GM12865 (cell line): ENCODE measurements at regions not wholly inside any gene's neighbourhood (a gene's known extent, or its start where the extent isn't known, plus 50 kb on each side); places are given as distances from the start of the nearest gene placed in this dataset.
A peak's percentile ranks its signal among the peaks of the same experiment; 100 is the strongest.

ENCODE experiments used
- DNase-seq: peaks from one replicate; pipeline ENCODE4 v3.0.0; 2010; ENCODE audit warnings: low read depth
- H3K4me3 ChIP-seq: 2 replicates; pipeline ENCODE4 v1.5.1; 2011; ENCODE audit warnings: mild to moderate bottlenecking, low read depth, low read length, control low read depth
- TF ChIP-seq, protein P1 (sequence below): IDR thresholded peaks from 2 replicates; pipeline ENCODE4 v1.5.1; 2011; ENCODE audit warnings: low read length, control low read depth, low read depth, inconsistent platforms; ENCODE audit not compliant: insufficient read depth; ENCODE audit errors: missing control alignments

DNA sequence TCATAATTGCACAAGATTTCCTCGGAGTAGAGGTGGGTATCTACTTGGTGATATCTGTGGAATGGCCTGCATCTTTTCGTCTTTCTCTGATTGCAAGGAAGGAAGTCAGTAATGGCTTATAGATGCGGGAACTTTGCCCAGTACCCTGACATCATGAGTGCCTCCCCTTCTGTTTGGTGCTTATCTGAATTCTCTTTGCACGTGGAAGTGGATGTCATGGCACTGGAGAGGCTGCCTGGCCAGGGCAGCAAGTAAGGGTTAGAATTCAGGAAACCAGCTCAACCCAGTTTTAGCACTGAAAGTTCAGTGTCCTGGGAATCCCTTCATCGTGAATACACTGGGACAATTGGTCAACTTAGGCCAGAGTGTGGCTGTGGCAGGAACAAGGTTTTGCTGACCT is 83.5 kb upstream of the RAPGEF2 start:
- no peak for DNase-seq
- TF ChIP-seq, protein P1, sequence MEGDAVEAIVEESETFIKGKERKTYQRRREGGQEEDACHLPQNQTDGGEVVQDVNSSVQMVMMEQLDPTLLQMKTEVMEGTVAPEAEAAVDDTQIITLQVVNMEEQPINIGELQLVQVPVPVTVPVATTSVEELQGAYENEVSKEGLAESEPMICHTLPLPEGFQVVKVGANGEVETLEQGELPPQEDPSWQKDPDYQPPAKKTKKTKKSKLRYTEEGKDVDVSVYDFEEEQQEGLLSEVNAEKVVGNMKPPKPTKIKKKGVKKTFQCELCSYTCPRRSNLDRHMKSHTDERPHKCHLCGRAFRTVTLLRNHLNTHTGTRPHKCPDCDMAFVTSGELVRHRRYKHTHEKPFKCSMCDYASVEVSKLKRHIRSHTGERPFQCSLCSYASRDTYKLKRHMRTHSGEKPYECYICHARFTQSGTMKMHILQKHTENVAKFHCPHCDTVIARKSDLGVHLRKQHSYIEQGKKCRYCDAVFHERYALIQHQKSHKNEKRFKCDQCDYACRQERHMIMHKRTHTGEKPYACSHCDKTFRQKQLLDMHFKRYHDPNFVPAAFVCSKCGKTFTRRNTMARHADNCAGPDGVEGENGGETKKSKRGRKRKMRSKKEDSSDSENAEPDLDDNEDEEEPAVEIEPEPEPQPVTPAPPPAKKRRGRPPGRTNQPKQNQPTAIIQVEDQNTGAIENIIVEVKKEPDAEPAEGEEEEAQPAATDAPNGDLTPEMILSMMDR = no peak
- no peak overlapping the region for H3K4me3 ChIP-seq

DNA sequence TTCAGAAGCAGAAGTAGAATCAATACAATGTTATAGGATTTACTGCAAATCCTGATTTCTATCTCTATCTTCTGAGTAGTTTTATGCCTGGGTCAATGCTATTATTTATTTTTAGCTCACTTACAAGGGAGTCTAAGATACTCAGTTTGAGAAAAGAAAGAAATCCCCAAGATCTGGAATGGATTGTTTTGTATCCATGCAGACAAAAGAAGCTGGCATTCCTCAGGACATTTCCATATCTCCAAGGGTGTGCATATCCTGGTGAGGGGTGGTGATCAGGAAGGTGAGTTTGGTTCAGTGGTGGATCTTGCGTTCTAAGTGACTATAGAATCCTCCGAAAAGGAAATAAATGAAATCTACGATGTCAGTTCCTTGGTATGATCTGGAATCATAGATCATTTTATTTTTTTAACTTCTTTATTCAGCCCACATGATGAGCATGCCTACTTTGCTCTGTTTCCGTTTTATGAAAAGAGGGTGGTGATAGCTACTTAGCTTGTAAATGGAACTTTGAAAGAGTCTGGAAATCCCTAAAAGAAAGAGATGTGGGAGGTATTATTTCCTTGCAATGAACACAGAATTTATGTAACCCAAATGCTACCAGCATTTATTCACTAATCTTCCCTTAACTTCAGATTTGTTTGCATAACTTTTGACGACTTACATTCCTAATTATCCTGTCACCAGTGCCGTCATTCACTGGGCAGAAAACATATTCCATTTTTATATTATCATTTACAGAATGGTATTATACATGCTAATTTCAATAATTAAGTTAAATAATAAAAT is 81.1 kb upstream of the RAPGEF2 start:
- H3K4me3 ChIP-seq = no peak overlapping the region
- TF ChIP-seq, protein P1 = no peak
- DNase-seq = no peak

DNA sequence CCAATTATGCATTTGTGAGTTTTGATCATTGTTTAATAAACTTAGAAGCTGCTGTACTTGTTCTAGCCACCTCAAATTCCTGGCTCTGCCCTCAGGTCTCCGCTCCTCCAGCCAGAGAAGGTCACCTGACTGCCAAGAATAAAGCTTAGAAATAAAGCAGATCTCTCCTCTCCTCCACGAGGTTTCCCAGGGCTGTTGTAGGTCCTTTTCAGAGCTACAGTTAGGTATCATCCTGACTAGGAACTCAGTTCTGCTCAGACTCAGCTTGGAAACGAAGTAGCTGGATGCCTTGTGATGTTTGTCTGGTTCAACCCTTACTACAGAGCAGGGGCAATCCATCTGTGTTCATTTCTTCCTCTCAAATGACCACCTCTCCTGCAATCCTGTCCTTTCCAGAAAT is 79.1 kb upstream of the RAPGEF2 start:
- TF ChIP-seq, protein P1 = no peak
- DNase-seq = no peak
- no peak overlapping the region for H3K4me3 ChIP-seq

DNA sequence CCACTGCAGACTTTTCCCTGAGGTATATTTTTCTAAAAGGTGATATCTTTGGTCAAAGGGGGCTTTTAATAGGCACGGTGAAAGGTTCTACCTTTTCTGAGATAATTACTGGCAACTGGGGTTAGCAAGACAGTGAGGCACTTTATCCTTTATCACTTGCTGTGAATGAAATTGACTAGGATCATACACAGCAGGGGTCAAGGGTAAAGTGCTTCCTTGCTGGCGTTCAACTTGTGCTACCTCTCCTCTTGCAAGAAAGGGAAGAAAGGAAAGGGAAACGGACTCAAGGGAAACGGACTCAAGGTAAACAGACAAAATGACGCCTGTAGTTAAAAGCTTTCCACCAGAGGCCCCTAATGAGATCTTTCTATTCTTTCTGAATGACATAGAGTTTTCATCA is 78.6 kb upstream of the RAPGEF2 start:
- TF ChIP-seq, protein P1 = no peak
- no peak overlapping the region for H3K4me3 ChIP-seq
- DNase-seq = no peak

DNA sequence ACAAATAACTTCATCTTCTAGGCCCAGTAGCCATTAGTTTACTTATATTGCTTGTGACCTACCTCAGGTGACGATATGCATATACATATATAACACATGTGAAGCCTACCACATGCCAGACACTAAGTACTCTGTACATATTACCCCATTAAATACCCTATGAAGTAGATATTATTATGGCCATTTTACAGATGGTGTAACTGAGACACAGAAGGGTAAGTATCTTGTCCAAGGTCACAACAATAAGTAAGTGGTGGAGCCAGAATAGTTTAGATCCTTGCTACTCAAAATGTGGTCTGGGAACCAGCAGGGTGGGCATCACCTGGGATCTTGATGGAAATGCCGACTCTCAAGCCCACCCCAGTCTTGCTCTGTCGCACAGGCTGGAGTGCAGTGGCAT is 78.1 kb upstream of the RAPGEF2 start:
- TF ChIP-seq, protein P1 = no peak
- no peak for DNase-seq
- no peak overlapping the region for H3K4me3 ChIP-seq

DNA sequence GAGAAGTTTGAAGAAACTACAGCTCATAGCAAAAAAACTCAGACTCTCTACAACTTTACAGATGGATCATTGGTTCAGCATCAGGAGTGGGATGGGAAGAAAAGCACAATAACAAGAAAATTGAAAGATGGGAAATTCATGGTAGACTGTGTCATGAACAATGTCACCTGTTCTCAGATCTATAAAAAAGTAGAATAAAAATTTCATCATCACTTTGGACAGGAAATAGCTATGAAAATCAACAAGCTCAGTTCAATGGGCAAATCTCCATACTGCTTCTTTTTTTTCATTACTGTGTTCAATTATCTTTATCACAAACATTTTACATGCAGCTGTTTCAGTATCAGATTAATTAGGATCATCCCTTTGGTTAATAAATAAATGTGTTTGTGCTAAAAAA is 76.5 kb upstream of the RAPGEF2 start:
- H3K4me3 ChIP-seq = no peak overlapping the region
- DNase-seq = no peak
- TF ChIP-seq, protein P1 = no peak

DNA sequence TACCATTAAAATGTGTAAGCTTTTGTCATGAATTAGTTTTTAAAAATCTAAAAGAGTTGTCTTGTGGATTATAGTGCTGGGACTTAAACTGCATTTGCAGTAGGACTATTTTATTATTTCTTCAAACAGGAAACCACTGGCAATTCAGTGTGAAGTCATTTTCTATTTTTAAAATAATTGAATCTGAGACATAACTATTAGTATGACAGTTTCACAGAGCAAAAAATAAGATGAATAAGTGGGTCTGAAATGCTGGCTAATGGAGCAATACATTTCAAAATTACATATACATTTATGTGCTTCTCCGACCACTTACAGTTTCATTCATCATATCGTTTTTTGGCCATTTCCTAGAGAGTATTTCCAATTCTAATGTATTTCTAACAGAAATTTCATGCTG is 75.3 kb upstream of the RAPGEF2 start:
- TF ChIP-seq, protein P1 = no peak
- H3K4me3 ChIP-seq = no peak overlapping the region
- DNase-seq = peak; percentile 17
